Ishikawa (cell line): ENCODE measurements at regions not wholly inside any gene's neighbourhood (a gene's known extent, or its start where the extent isn't known, plus 50 kb on each side); places are given as distances from the start of the nearest gene placed in this dataset.

ENCODE experiments used
- CEBPB ChIP-seq: IDR thresholded peaks from 2 replicates; pipeline ENCODE4 v1.6.1; 2012
- CREB1 ChIP-seq: IDR thresholded peaks from 2 replicates; pipeline ENCODE4 v1.6.1; 2012; ENCODE audit warnings: low read depth
- EGR1 ChIP-seq: IDR thresholded peaks from 2 replicates; pipeline ENCODE4 v1.6.1; 2012
- EP300 ChIP-seq: IDR thresholded peaks from 2 replicates; pipeline ENCODE4 v1.6.1; 2012; ENCODE audit warnings: borderline replicate concordance
- FOXM1 ChIP-seq: IDR thresholded peaks from 2 replicates; pipeline ENCODE4 v1.6.1; 2012; ENCODE audit warnings: low read depth, borderline replicate concordance
- MAX ChIP-seq: IDR thresholded peaks from 2 replicates; pipeline ENCODE4 v1.6.1; 2012
- NFIC ChIP-seq: IDR thresholded peaks from 2 replicates; pipeline ENCODE4 v1.6.1; 2012
- RAD21 ChIP-seq: IDR thresholded peaks from 2 replicates; pipeline ENCODE4 v1.6.1; 2012; ENCODE audit warnings: low read depth
- REST ChIP-seq: IDR thresholded peaks from 2 replicates; pipeline ENCODE4 v1.6.1; 2012; ENCODE audit warnings: low read depth, mild to moderate bottlenecking
- TAF1 ChIP-seq: IDR thresholded peaks from 2 replicates; pipeline ENCODE4 v1.6.1; 2012; ENCODE audit warnings: low read depth, mild to moderate bottlenecking
- TCF12 ChIP-seq: IDR thresholded peaks from 2 replicates; pipeline ENCODE4 v1.6.1; 2012; ENCODE audit warnings: low read depth
- TEAD4 ChIP-seq: IDR thresholded peaks from 2 replicates; pipeline ENCODE4 v1.6.1; 2012
- USF1 ChIP-seq: IDR thresholded peaks from 2 replicates; pipeline ENCODE4 v1.6.1; 2012
- YY1 ChIP-seq: IDR thresholded peaks from 2 replicates; pipeline ENCODE4 v1.6.1; 2012; ENCODE audit warnings: low read depth
- ZBTB7A ChIP-seq: IDR thresholded peaks from 2 replicates; pipeline ENCODE4 v1.6.1; 2012; ENCODE audit warnings: low read depth

- TF ChIP-seq REST (no peak), EGR1 (no peak), CREB1 (no peak), FOXM1 (no peak), TAF1 (no peak), EP300 (no peak), YY1 (no peak), USF1 (no peak), NFIC (no peak), MAX (no peak), RAD21 (no peak), TCF12 (no peak), TEAD4 (no peak), CEBPB (no peak), ZBTB7A (no peak)
Measured at GRCh38 chr3:137583256-137583655, 180.9 kb upstream of the SOX14 start.

- no peak for TF ChIP-seq RAD21
Measured at GRCh38 chr3:137588871-137589270, 175.2 kb upstream of the SOX14 start.

- TF ChIP-seq TEAD4 = no peak
- no peak for TF ChIP-seq FOXM1
- no peak for TF ChIP-seq YY1
- TF ChIP-seq EP300 = no peak
- TF ChIP-seq CEBPB = no peak
- no peak for TF ChIP-seq USF1
- no peak for TF ChIP-seq MAX
- TF ChIP-seq RAD21 = no peak
- no peak for TF ChIP-seq TCF12
- no peak for TF ChIP-seq CREB1
- TF ChIP-seq REST = no peak
- no peak for TF ChIP-seq EGR1
- TF ChIP-seq ZBTB7A = no peak
- no peak for TF ChIP-seq NFIC
- TF ChIP-seq TAF1 = no peak
Measured at GRCh38 chr3:137610723-137611122, 153.4 kb upstream of the SOX14 start.

- TF ChIP-seq CEBPB (no peak), REST (no peak), TAF1 (no peak), EP300 (no peak), CREB1 (no peak), TCF12 (no peak), MAX (no peak), YY1 (no peak), USF1 (no peak), TEAD4 (no peak)
Measured at GRCh38 chr3:137612291-137612690, 151.8 kb upstream of the SOX14 start.
